Ovary (tissue), 3 donors: ENCODE measurements at regions not wholly inside any gene's neighbourhood (a gene's known extent, or its start where the extent isn't known, plus 50 kb on each side); places are given as distances from the start of the nearest gene placed in this dataset.

Experiments
- POLR2A ChIP-seq: fragments of 450-650 bp; IDR thresholded peaks from one replicate; pipeline ENCODE4 v1.6.1; 2017; ENCODE audit warnings: antibody characterized with exemption, mild to moderate bottlenecking, moderate library complexity
- TF ChIP-seq, protein P1 (sequence below), 3 donors: fragments of 450-650 bp in 2 of 3; fragments of 200-600 bp in 1 of 3; IDR thresholded peaks; one replicate each; pipeline versions ENCODE4 v1.5.1 to v1.8.0; 2016 to 2022; ENCODE audit warnings: antibody characterized with exemption in 3 of 3, mild to moderate bottlenecking in 1 of 3
- donor health status: DM: no; HTN: no; CAD: no.

DNA sequence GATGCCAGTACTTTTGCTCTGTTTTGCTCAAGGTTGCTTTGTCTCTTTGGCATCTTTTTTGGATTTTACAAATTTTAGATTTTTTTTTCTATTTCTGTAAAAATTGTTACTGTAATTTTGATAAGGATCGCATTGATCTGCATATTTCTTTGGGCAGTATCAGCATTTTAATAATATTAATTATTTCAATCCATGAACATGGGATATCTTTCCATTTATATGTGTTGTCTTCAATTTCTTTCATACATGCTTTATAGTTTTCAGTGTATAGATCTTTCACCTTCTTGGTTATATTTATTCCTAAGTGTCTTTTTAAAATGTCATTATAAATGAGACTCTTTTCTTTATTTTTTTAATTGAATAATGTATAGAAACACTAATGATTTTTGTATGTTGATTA is 301.6 kb upstream of the SEMA3D start:
- TF ChIP-seq, protein P1, sequence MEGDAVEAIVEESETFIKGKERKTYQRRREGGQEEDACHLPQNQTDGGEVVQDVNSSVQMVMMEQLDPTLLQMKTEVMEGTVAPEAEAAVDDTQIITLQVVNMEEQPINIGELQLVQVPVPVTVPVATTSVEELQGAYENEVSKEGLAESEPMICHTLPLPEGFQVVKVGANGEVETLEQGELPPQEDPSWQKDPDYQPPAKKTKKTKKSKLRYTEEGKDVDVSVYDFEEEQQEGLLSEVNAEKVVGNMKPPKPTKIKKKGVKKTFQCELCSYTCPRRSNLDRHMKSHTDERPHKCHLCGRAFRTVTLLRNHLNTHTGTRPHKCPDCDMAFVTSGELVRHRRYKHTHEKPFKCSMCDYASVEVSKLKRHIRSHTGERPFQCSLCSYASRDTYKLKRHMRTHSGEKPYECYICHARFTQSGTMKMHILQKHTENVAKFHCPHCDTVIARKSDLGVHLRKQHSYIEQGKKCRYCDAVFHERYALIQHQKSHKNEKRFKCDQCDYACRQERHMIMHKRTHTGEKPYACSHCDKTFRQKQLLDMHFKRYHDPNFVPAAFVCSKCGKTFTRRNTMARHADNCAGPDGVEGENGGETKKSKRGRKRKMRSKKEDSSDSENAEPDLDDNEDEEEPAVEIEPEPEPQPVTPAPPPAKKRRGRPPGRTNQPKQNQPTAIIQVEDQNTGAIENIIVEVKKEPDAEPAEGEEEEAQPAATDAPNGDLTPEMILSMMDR (IDR thresholded peaks at IDR 0.05) = no peak
- no peak for TF ChIP-seq POLR2A
